ENCODE measurements at regions not wholly inside any gene's neighbourhood (a gene's known extent, or its start where the extent isn't known, plus 50 kb on each side); places are given as distances from the start of the nearest gene placed in this dataset.
"Not testable (repeated sequence)": the region's sequence is repeated elsewhere in the genome, so short reads cannot be mapped to it uniquely, and the experiment has no call there.

DNA sequence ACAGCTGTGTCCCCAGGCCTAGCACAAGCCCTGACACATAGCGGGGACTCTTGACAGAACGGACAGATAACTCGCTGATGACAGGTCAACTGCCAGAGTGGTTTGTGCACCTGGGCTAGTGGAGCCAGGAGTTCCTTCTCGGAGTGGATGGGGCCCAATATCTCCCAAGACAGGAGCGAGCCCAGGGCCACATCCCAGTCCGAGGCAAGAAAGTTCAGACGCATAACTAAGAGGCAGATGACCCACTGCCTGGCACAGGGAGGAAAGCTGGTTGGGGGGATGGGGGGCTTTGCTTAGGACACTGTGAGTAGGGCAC is 69.6 kb upstream of the ZNF479 start:
- DNase-seq (peak in 1 of 5 donors; percentile 34), FAIRE-seq (no peak)
- H3K4me3 ChIP-seq (ENCODE audit: low read length in 3 of 3), result no peak overlapping the region
- no peaks in the 10 kb centered on the region for H3K4me1 ChIP-seq (ENCODE audit: control insufficient read depth in 2 of 3, insufficient read depth in 2 of 3, low read depth in 1 of 3, low read length in 3 of 3)
- intact Hi-C loops (cut with DNase I), result no loop called here
- H3K27ac ChIP-seq (ENCODE audit: low read depth in 2 of 2, low read length in 2 of 2), result no peak overlapping the region
- no peaks in the 10 kb centered on the region for H3K27me3 ChIP-seq (ENCODE audit: control insufficient read depth, insufficient read depth, low read length)
- H3K9ac ChIP-seq (ENCODE audit: low read length in 3 of 3), result no peak overlapping the region
- H3K36me3 ChIP-seq (ENCODE audit: control insufficient read depth in 2 of 3, insufficient read depth in 3 of 3, low read length in 3 of 3), result no peaks in the 10 kb centered on the region
- TF ChIP-seq CTCF (IDR thresholded peaks at IDR 0.05; ENCODE audit: borderline replicate concordance, extremely low read depth, insufficient read depth), result no peak
- peaks cover 0 to 21% (median 5%) of the 10 kb centered on the region in 3 donors for H3K9me3 ChIP-seq (ENCODE audit: control insufficient read depth in 2 of 3, insufficient read depth in 1 of 3, low read length in 3 of 3)

- FAIRE-seq (no peak), DNase-seq (peak in 1 of 5 donors; percentile 32)
- TF ChIP-seq CTCF (IDR thresholded peaks at IDR 0.05; ENCODE audit: borderline replicate concordance, extremely low read depth, insufficient read depth), result no peak
- H3K4me1 ChIP-seq (ENCODE audit: control insufficient read depth in 2 of 3, insufficient read depth in 2 of 3, low read depth in 1 of 3, low read length in 3 of 3), result no peaks in the 10 kb centered on the region
- no peak overlapping the region for H3K4me3 ChIP-seq (ENCODE audit: low read length in 3 of 3)
- peaks cover 0 to 21% (median 5%) of the 10 kb centered on the region in 3 donors for H3K9me3 ChIP-seq (ENCODE audit: control insufficient read depth in 2 of 3, insufficient read depth in 1 of 3, low read length in 3 of 3)
- no peak overlapping the region for H3K9ac ChIP-seq (ENCODE audit: low read length in 3 of 3)
- H3K36me3 ChIP-seq (ENCODE audit: control insufficient read depth in 2 of 3, insufficient read depth in 3 of 3, low read length in 3 of 3), result no peaks in the 10 kb centered on the region
- H3K27me3 ChIP-seq (ENCODE audit: control insufficient read depth, insufficient read depth, low read length), result no peaks in the 10 kb centered on the region
- H3K27ac ChIP-seq (ENCODE audit: low read depth in 2 of 2, low read length in 2 of 2), result no peak overlapping the region
- intact Hi-C loops (cut with DNase I), result no loop called here
Measured at GRCh38 chr7:57202274-57202673, 70.0 kb upstream of the ZNF479 start.

DNA sequence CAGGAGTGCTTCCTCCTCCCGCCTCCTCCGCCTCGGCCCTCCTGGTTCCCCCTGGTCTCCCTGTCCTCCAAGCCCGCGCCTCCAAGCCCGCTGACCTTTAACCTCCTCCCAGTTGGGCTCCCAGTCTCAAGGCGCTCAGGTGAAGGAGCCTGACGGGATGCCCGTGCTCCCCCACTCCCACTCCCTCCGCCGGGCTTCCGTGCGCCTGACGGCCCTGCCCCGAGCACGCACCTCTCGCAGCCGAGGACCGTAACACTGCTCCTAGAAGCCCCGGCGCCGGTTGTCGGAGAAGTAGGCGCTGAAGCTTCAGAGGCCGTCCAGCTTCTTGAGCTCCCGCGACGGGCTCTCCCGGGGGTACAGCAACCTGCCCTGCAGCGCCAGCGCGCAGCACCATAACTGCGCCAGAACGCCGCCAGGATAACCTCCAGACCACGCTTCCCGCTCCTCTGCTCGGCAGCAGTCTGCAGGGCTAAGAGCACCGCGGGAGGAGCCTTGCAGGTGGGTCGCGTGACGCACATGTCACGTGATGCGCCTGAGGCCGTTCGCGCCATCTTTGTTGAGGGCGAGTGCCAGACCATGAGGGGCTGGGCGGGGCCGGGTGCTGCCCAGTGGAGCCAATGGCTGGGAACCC is 71.0 kb upstream of the ZNF479 start:
- H3K4me1 ChIP-seq (ENCODE audit: control insufficient read depth in 2 of 3, insufficient read depth in 2 of 3, low read depth in 1 of 3, low read length in 3 of 3), result no peaks in the 10 kb centered on the region
- H3K4me3 ChIP-seq (ENCODE audit: low read length in 3 of 3), result no peak overlapping the region
- no peak overlapping the region for H3K9ac ChIP-seq (ENCODE audit: low read length in 3 of 3)
- H3K36me3 ChIP-seq (ENCODE audit: control insufficient read depth in 2 of 3, insufficient read depth in 3 of 3, low read length in 3 of 3), result no peaks in the 10 kb centered on the region
- no peaks in the 10 kb centered on the region for H3K27me3 ChIP-seq (ENCODE audit: control insufficient read depth, insufficient read depth, low read length)
- DNase-seq (peak in 1 of 5 donors; percentile 63), FAIRE-seq (no peak)
- H3K9me3 ChIP-seq (ENCODE audit: control insufficient read depth in 2 of 3, insufficient read depth in 1 of 3, low read length in 3 of 3), result peaks cover 0 to 22% (median 5%) of the 10 kb centered on the region in 3 donors
- no peak overlapping the region for H3K27ac ChIP-seq (ENCODE audit: low read depth in 2 of 2, low read length in 2 of 2)
- intact Hi-C loops (cut with DNase I), result no loop called here
- no peak for TF ChIP-seq CTCF (IDR thresholded peaks at IDR 0.05; ENCODE audit: borderline replicate concordance, extremely low read depth, insufficient read depth)

DNA sequence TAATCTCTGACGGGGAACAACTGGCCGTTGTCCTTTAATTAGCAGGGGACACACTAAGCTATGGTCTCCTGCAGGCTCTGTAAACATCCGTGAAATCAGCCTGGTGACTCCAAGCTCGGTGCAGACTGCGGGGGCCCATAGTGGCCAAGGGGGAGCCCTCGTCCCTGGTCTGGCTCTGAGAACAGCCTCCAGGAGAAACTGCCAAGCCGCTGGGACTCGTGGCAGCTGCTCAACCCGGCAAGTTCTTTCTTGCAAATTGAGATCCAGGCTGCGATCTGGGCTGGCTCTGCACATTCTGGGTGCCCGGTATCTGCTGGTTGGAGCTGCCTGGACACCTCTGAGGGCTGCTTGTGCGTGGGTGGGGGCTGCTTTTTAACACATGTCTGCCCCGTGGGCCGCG is 71.6 kb upstream of the ZNF479 start:
- FAIRE-seq; H3K36me3 ChIP-seq (ENCODE audit: control insufficient read depth in 2 of 3, insufficient read depth in 3 of 3, low read length in 3 of 3); H3K27ac ChIP-seq (ENCODE audit: low read depth in 2 of 2, low read length in 2 of 2); H3K27me3 ChIP-seq (ENCODE audit: control insufficient read depth, insufficient read depth, low read length); H3K4me3 ChIP-seq (ENCODE audit: low read length in 3 of 3); H3K9ac ChIP-seq (ENCODE audit: low read length in 3 of 3); intact Hi-C loops (cut with DNase I); H3K4me1 ChIP-seq (ENCODE audit: control insufficient read depth in 2 of 3, insufficient read depth in 2 of 3, low read depth in 1 of 3, low read length in 3 of 3): not testable (repeated sequence)
- H3K9me3 ChIP-seq (ENCODE audit: control insufficient read depth in 2 of 3, insufficient read depth in 1 of 3, low read length in 3 of 3), result peaks cover 0 to 22% (median 5%) of the 10 kb centered on the region in 3 donors
- peak in 1 of 5 donors; percentile 28 for DNase-seq
